LNCaP clone FGC (cell line): ENCODE measurements at regions not wholly inside any gene's neighbourhood (a gene's known extent, or its start where the extent isn't known, plus 50 kb on each side); places are given as distances from the start of the nearest gene placed in this dataset.

ENCODE experiments used
- DNase-seq: peaks from one replicate; pipeline ENCODE4 v3.0.0-alpha.2; 2011; ENCODE audit warnings: low read depth
- H3K4me3 ChIP-seq: 2 replicates; pipeline ENCODE4 v1.5.1; 2011; ENCODE audit warnings: mild to moderate bottlenecking, low read depth, low read length, control low read depth
- CTCF ChIP-seq: IDR thresholded peaks from 2 replicates; pipeline ENCODE4 v1.5.1; 2012; ENCODE audit warnings: mild to moderate bottlenecking; ENCODE audit not compliant: control insufficient read depth, insufficient read depth; ENCODE audit errors: extremely low read depth

GRCh38 chr13:34886121-34886875, 55.8 kb upstream of the NBEA start:
- H3K4me3 ChIP-seq: no peak overlapping the region
- DNase-seq: no peak
- no peak for TF ChIP-seq CTCF

- DNase-seq: no peak
- no peak for TF ChIP-seq CTCF
- no peak overlapping the region for H3K4me3 ChIP-seq
These were observed 55.1 kb upstream of the NBEA start for GRCh38 chr13:34886987-34887386.
